HEK293T (cell line): ENCODE measurements at regions not wholly inside any gene's neighbourhood (a gene's known extent, or its start where the extent isn't known, plus 50 kb on each side); places are given as distances from the start of the nearest gene placed in this dataset.

Experiments
- BHLHE40 ChIP-seq: fragments of 450-650 bp; IDR thresholded peaks from 2 replicates; pipeline ENCODE4 v1.6.1; 2016; ENCODE audit warnings: mild to moderate bottlenecking, moderate library complexity, borderline replicate concordance
- CTBP1 ChIP-seq: fragments of 450-650 bp; IDR thresholded peaks from 2 replicates; pipeline ENCODE4 v1.6.1; 2016; ENCODE audit warnings: borderline replicate concordance
- ELF4 ChIP-seq: fragments of 450-650 bp; IDR thresholded peaks from 2 replicates; pipeline ENCODE4 v1.6.1; 2017; ENCODE audit warnings: antibody characterized with exemption
- FOXA1 ChIP-seq: fragments of 450-650 bp; IDR thresholded peaks from 2 replicates; pipeline ENCODE4 v1.6.1; 2016; ENCODE audit warnings: mild to moderate bottlenecking
- FOXK2 ChIP-seq: fragments of 450-650 bp; IDR thresholded peaks from 2 replicates; pipeline ENCODE4 v1.6.1; 2016; ENCODE audit warnings: mild to moderate bottlenecking
- FOXM1 ChIP-seq: fragments of 450-650 bp; IDR thresholded peaks from 2 replicates; pipeline ENCODE4 v1.6.1; 2017; ENCODE audit warnings: mild to moderate bottlenecking, borderline replicate concordance
- NFRKB ChIP-seq: fragments of 450-650 bp; IDR thresholded peaks from 2 replicates; pipeline ENCODE4 v1.6.1; 2016; ENCODE audit warnings: mild to moderate bottlenecking, moderate library complexity
- SP1 ChIP-seq: fragments of 450-650 bp; IDR thresholded peaks from 2 replicates; pipeline ENCODE4 v1.6.1; 2017
- SUZ12 ChIP-seq: fragments of 450-650 bp; IDR thresholded peaks from 2 replicates; pipeline ENCODE4 v1.6.1; 2016; ENCODE audit warnings: mild to moderate bottlenecking
- ZNF384 ChIP-seq: fragments of 450-650 bp; IDR thresholded peaks from 2 replicates; pipeline ENCODE4 v1.6.1; 2016
- TF ChIP-seq, protein P1 (sequence below): fragments of 450-650 bp; IDR thresholded peaks from 2 replicates; pipeline ENCODE4 v1.6.1; 2016

GRCh38 chr1:71190843-71191242, 110.0 kb upstream of the ZRANB2 start:
- no peak for TF ChIP-seq ZNF384
- no peak for TF ChIP-seq SUZ12
- TF ChIP-seq, protein P1, sequence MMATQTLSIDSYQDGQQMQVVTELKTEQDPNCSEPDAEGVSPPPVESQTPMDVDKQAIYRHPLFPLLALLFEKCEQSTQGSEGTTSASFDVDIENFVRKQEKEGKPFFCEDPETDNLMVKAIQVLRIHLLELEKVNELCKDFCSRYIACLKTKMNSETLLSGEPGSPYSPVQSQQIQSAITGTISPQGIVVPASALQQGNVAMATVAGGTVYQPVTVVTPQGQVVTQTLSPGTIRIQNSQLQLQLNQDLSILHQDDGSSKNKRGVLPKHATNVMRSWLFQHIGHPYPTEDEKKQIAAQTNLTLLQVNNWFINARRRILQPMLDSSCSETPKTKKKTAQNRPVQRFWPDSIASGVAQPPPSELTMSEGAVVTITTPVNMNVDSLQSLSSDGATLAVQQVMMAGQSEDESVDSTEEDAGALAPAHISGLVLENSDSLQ = no peak
- TF ChIP-seq FOXK2 = no peak
- TF ChIP-seq ELF4 = no peak
- TF ChIP-seq FOXA1 = no peak
- no peak for TF ChIP-seq SP1
- TF ChIP-seq NFRKB = no peak
- TF ChIP-seq BHLHE40 = no peak
- TF ChIP-seq FOXM1 = no peak
- TF ChIP-seq CTBP1 = no peak
